GM21737 (cell line): ENCODE measurements at regions not wholly inside any gene's neighbourhood (a gene's known extent, or its start where the extent isn't known, plus 50 kb on each side); places are given as distances from the start of the nearest gene placed in this dataset.

Source experiments
- ATAC-seq: cut with Tn5 transposase; IDR thresholded peaks from one replicate; pipeline ENCODE4 v1.9.1; 2021; ENCODE audit warnings: mild to moderate bottlenecking, moderate library complexity; ENCODE audit not compliant: unreplicated experiment

DNA sequence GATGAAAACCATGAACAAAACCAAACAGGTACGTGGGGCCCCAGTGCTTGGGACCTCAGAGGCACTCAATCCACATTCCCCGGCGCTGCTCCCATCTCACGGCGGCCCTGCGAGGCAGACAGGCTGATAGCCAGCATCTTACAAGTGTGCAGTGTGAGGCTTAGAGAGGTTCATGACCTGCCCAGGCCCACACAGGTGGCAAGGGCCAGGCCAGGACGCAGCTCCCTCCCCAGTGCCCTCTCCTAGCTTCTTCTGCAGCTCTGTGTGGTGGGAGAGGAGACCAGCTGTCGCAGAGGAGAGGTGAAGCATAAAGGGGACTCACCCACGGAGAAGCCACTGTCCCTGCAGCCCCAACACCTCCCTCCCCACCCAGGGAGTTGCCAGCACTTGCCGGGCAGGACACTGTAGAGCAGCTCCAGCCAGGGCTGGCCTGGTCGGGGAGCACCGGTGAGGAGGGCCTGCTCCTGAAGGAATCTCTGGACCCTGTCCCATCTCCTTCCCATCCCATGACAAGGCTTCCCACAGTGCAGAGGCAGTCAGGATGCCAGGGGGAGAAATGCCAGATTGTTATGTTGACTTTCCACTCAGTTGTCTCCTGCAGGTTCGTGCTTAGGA lies 92.4 kb upstream of the TMEM45B start:
- ATAC-seq = no peak

GRCh38 chr11:129723761-129724162 lies 91.9 kb upstream of the TMEM45B start:
- no peak for ATAC-seq

- ATAC-seq = no peak
These were observed 90.8 kb upstream of the TMEM45B start for GRCh38 chr11:129724866-129725265.

DNA sequence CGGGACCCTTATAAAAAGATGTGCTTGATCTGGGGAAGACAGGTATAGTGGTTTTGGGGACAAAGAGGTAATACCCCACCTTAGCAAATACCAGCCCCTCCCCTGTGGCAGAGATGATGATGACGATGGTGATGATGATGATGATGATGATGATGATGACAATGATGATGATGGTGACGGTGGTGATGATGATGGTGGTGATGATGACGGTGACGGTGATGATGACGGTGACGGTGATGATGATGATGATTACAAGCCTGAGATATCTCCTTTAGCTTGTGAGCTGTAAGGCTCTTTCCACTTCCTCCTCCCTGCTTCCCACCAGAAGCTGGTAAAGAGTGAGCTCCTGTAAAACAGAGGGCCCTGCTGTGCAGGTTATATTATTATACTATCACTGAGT lies 89.5 kb upstream of the TMEM45B start:
- ATAC-seq = no peak

- no peak for ATAC-seq
These were observed 87.1 kb upstream of the TMEM45B start for GRCh38 chr11:129728581-129728980.

GRCh38 chr11:129729216-129729615 lies 86.4 kb upstream of the TMEM45B start:
- no peak for ATAC-seq

- ATAC-seq = no peak
These were observed 85.8 kb upstream of the TMEM45B start for GRCh38 chr11:129729823-129730222.

GRCh38 chr11:129731316-129731715 lies 84.3 kb upstream of the TMEM45B start:
- no peak for ATAC-seq

GRCh38 chr11:129732941-129733340 lies 82.7 kb upstream of the TMEM45B start:
- no peak for ATAC-seq

DNA sequence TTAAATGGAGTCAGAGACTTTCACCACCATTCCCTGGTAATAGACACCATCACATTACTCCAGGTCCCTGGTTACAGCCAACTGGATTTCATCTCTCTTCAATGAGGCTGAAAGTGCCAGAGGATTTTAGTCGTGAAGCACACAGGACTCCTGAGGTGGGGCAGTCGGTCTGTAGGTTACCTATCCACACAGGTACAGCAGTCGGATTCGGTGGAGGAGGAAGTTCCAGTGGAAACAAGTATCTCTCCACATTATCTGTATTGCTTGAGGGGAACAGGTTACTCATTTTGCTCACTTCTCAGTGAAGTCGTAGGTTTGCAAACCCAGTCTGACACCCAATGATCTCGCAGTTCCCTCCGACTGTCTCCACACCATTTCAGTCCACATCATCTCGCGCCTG lies 82.3 kb upstream of the TMEM45B start:
- no peak for ATAC-seq

GRCh38 chr11:129733981-129734380 lies 81.7 kb upstream of the TMEM45B start:
- no peak for ATAC-seq

- no peak for ATAC-seq
These were observed 81.0 kb upstream of the TMEM45B start for GRCh38 chr11:129734654-129735053.

GRCh38 chr11:129737831-129738230 lies 77.8 kb upstream of the TMEM45B start:
- ATAC-seq = no peak

DNA sequence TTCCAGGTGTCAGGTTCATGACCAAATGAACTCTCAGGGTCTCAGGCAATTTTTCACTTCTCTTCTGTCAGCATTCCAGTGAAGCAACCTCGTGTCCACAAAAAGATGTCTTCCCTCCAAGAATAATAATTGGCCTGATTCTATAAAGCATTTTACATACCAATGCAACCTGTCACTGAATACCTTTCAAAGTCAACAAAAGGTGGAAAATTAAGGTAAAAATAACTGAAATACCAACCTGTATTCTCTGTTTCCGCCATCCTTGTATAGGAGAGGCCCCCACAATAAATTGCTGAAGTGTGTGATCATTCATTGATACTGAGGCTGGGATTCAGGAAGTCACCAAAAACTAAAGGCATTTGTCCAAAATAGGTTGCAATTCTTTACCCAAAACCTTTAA lies 77.4 kb upstream of the TMEM45B start:
- ATAC-seq = no peak

DNA sequence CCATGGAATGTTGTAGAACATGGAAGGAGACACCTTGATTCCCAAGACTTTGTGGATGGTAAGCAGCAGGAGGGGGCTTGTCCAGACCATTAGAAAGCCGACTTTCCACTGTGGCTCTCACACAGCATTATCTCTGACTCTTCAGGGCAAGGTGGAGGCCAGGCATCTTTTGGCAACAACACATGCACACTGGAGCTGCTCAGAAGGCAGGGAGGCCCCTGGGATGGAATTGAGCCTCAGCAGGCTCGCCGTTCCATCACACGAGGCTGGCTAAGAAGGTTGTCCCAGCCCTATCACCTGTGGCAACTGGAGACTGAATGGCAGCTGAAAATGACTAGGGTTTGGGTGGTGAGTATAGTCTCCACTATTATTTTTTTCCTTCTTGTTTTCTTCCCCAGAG lies 76.3 kb upstream of the TMEM45B start:
- no peak for ATAC-seq

DNA sequence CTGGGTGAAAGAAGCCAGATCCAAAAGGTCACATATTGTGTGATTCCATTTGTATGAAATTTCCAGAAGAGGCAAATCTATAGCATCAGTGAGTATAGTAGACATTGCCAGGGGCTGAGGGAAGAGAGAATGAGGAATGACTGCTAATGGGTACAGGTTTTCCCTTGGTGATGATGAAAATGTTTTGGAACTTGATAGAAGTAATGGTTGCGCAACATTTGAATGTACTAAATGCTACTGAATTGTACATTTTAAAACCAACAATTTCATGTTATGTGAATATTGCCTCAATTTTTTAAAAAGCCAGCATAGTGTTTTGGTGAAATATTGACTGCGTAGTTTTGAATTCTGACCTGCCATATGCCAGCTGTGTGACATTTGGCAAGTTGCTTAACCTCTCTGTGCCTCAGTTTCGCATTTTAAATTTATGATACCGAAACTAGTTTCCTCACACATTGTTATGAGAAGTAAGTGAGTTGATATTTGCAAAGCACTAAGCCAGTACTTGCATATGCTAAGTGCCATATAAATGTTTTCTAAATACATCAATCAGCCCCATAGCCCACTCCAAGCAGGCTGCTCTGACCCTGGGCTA lies 75.4 kb upstream of the TMEM45B start:
- no peak for ATAC-seq

DNA sequence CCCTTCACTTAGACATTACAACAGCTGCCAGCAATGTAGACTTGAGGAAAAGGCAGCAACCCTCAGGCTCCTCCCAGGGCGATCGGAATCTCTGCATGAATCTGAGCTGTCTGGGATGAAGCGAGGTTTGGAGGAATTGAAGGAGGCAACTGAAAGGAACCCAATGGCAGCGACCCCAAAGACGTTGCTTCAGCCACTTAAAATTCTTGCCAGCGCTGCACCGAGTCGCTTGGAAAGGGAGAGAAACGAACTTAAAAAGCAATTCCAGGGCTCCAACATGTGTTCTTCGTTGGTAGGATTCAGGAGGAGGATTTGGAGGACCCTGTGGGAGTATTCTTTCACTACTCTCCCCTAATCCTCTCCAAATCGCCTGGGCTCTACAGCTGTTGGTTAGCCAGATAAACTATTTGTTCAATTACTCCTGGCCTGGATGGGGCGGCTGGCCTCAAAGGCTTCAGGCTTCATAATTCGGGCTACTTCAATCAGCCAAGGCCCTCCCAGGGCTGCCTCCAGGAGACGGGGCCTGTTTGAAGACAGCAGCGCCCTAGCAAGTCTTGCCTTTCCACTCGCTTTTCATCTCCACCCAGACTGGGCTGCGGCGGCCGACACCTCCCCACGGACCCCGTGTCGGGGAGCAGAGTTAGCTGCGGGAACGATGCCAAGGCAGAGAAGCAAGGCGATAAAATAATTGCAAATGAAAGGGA lies 72.4 kb upstream of the TMEM45B start:
- no peak for ATAC-seq

GRCh38 chr11:129747071-129747470 lies 68.6 kb upstream of the TMEM45B start:
- ATAC-seq = no peak

DNA sequence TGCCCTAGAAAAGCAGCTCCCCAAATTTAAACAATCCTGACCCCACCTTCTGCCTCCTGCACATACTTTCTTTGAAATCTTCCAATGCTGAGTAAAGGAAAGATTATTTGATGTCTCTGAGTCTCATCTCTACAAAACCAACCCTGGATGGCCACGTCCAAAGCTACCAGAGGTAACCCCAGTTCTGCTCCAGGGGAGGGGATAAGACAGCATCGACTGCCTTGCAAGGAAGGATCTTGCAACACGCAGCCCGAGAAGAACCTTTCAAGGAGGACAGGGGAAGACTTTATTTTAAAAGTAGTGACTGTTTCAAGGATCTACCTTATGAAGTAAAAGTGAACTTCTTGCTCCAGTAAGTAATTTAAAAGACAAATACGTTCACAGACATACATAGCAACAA lies 66.5 kb upstream of the TMEM45B start:
- ATAC-seq = no peak

DNA sequence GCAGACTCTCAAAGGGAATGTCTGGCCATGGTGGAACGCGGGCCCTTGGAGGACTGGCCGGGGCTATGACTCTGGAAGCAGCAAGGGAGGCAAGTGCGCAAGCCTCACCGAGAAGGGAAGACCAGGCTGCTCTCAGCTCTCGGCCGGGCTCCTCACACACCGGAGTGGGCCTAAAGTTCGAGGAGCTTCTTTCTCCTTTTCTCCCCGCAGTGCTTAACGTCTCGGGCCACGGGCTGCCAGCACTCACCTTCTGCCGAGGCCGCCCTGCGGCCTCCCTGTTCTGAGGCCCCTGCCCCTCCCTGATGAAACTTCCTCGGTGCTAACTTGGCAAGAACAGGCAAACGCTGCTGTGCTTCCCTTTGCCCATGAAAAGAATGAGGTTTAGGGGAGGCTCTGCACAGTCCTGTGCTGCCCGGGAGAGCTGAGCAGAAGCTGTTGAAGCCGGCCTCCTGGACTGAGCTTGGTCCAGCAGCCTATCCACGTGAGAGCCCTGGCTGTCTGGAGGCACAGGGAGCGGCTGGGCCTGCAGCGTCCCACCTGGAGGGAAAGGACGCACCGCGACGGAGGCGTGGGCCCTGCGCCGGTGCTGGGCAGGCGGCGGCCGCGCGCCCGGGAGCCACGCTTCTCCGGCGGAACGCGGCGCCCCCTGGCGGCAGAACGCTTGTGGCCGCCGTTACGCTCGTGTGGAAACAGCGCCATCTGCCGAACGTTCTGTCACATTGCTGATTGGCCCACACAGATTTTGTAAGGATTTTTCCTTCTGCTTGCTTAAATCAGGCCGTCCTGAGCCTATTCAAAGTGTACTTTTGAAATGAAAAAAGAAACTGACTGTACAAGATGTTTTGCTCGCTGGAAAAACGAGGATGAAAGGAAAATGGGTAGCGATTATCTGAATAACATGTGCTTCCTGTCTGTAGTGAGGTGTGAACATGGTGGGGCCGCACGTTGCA lies 65.0 kb upstream of the TMEM45B start:
- ATAC-seq = peak; percentile 94

GRCh38 chr11:129751511-129751910 lies 64.1 kb upstream of the TMEM45B start:
- no peak for ATAC-seq
